GM23248 (cell line): ENCODE measurements at regions not wholly inside any gene's neighbourhood (a gene's known extent, or its start where the extent isn't known, plus 50 kb on each side); places are given as distances from the start of the nearest gene placed in this dataset.

ENCODE experiments used
- DNase-seq: peaks from one replicate; pipeline ENCODE4 v3.0.0-alpha.2; 2015
- H2AFZ ChIP-seq: fragments of 200-600 bp; sonication (generic); 2 replicates; pipeline ENCODE4 v1.6.1; 2016; ENCODE audit warnings: antibody characterized with exemption
- H3F3A ChIP-seq: fragments of 200-600 bp; sonication (generic); 2 replicates; pipeline ENCODE4 v1.6.1; 2016; ENCODE audit warnings: mild to moderate bottlenecking, antibody characterized with exemption, mixed run types; ENCODE audit not compliant: insufficient read depth
- H3K27ac ChIP-seq: fragments of 200-600 bp; sonication (generic); 2 replicates; pipeline ENCODE4 v1.5.1; 2016; ENCODE audit warnings: mild to moderate bottlenecking
- H3K27me3 ChIP-seq: fragments of 200-600 bp; sonication (generic); replicated peaks from 2 replicates; pipeline ENCODE4 v1.6.1; 2016; ENCODE audit warnings: mild to moderate bottlenecking; ENCODE audit not compliant: insufficient read depth
- H3K36me3 ChIP-seq: fragments of 200-600 bp; sonication (generic); 2 replicates; pipeline ENCODE4 v1.6.1; 2016; ENCODE audit warnings: low read depth, mild to moderate bottlenecking
- H3K4me1 ChIP-seq: fragments of 200-600 bp; sonication (generic); 2 replicates; pipeline ENCODE4 v1.6.1; 2016; ENCODE audit warnings: mild to moderate bottlenecking; ENCODE audit not compliant: insufficient read depth
- H3K4me2 ChIP-seq: fragments of 200-600 bp; sonication (generic); one replicate; pipeline ENCODE4 v1.6.1; 2016; ENCODE audit warnings: mild to moderate bottlenecking; ENCODE audit not compliant: unreplicated experiment
- H3K4me3 ChIP-seq: fragments of 200-600 bp; sonication (generic); 2 replicates; pipeline ENCODE4 v1.5.1; 2016; ENCODE audit warnings: mild to moderate bottlenecking
- H3K79me2 ChIP-seq: fragments of 200-600 bp; sonication (generic); 2 replicates; pipeline ENCODE4 v1.6.1; 2016; ENCODE audit warnings: mild to moderate bottlenecking; ENCODE audit not compliant: insufficient read depth
- H3K9ac ChIP-seq: fragments of 200-600 bp; sonication (generic); 2 replicates; pipeline ENCODE4 v1.6.1; 2016; ENCODE audit warnings: mild to moderate bottlenecking
- H3K9me2 ChIP-seq: fragments of 200-600 bp; sonication (generic); 2 replicates; pipeline ENCODE4 v1.6.1; 2016; ENCODE audit warnings: mixed run types, mild to moderate bottlenecking, moderate library complexity; ENCODE audit not compliant: insufficient read depth
- H3K9me3 ChIP-seq: fragments of 200-600 bp; sonication (generic); one replicate; pipeline ENCODE4 v1.6.1; 2017; ENCODE audit warnings: low read depth
- H4K20me1 ChIP-seq: fragments of 200-600 bp; sonication (generic); 2 replicates; pipeline ENCODE4 v1.6.0; 2016; ENCODE audit not compliant: insufficient read depth
- EZH2 ChIP-seq: fragments of 200-600 bp; sonication (generic); IDR thresholded peaks from 2 replicates; pipeline ENCODE4 v1.6.1; 2018; ENCODE audit warnings: antibody characterized with exemption, mild to moderate bottlenecking; ENCODE audit not compliant: insufficient read depth, poor library complexity, severe bottlenecking
- EZH2phosphoT487 ChIP-seq: fragments of 200-600 bp; sonication (generic); IDR thresholded peaks from 2 replicates; pipeline ENCODE4 v1.6.1; 2018; ENCODE audit warnings: antibody characterized with exemption, moderate library complexity, mild to moderate bottlenecking, low read depth; ENCODE audit not compliant: insufficient read depth
- WGBS, 2 experiments: methylation state at CpG; one replicate each; pipeline ENCODE4 v1.1.6; 2015 to 2017; ENCODE audit warnings: low lambda C conversion rate in 2 of 2, low coverage in 1 of 2; ENCODE audit errors: missing lambda C conversion rate in 2 of 2; 5-methylcytosine and 5-hydroxymethylcytosine counted together
- in situ Hi-C: fragments of 300-500 bp; cut with MboI; formaldehyde crosslinking; loops from 2 replicates; pipeline ENCODE4 v1.15.0; 2020

GRCh38 chr5:122222580-122222979 lies 89.5 kb upstream of the SNCAIP start:
- Histone ChIP-seq H3K9ac (no peak overlapping the region), H3K9me3 (no peaks in the 10 kb centered on the region), H3F3A (no peaks in the 10 kb centered on the region), H3K4me2 (no peak overlapping the region), H3K36me3 (no peaks in the 10 kb centered on the region), H3K27ac (no peak overlapping the region), H2AFZ (no peak overlapping the region), H3K27me3 (no peaks in the 10 kb centered on the region), H4K20me1 (no peaks in the 10 kb centered on the region), H3K9me2 (no peaks in the 10 kb centered on the region), H3K4me1 (no peaks in the 10 kb centered on the region), H3K4me3 (no peak overlapping the region), H3K79me2 (no peaks in the 10 kb centered on the region)
- in situ Hi-C loops, result no loop called here
- 65 to 70% methylated on average over 6 of the region's 6 CpGs for WGBS, 2 experiments
- TF ChIP-seq EZH2 (no peak), EZH2phosphoT487 (no peak)
- DNase-seq, result no peak

- no peaks in the 10 kb centered on the region for H3K27me3 ChIP-seq
- no peaks in the 10 kb centered on the region for H3K79me2 ChIP-seq
- H4K20me1 ChIP-seq, result no peaks in the 10 kb centered on the region
- no peaks in the 10 kb centered on the region for H3K9me3 ChIP-seq
- 61 to 63% methylated on average over 11 of the region's 11 CpGs for WGBS, 2 experiments
- DNase-seq, result no peak
- no peak overlapping the region for H3K9ac ChIP-seq
- H3K4me1 ChIP-seq, result no peaks in the 10 kb centered on the region
- no peak overlapping the region for H3K4me3 ChIP-seq
- H3K9me2 ChIP-seq, result no peaks in the 10 kb centered on the region
- H2AFZ ChIP-seq, result no peak overlapping the region
- in situ Hi-C loops, result no loop called here
- TF ChIP-seq EZH2, result no peak
- no peak for TF ChIP-seq EZH2phosphoT487
- H3K27ac ChIP-seq, result no peak overlapping the region
- H3F3A ChIP-seq, result no peaks in the 10 kb centered on the region
- no peak overlapping the region for H3K4me2 ChIP-seq
- no peaks in the 10 kb centered on the region for H3K36me3 ChIP-seq
Measured at GRCh38 chr5:122228728-122229392, 83.2 kb upstream of the SNCAIP start.

GRCh38 chr5:122229551-122229950 lies 82.5 kb upstream of the SNCAIP start:
- no peaks in the 10 kb centered on the region for H3K27me3 ChIP-seq
- TF ChIP-seq EZH2phosphoT487 (no peak), EZH2 (no peak)
- in situ Hi-C loops, result no loop called here
- no peak overlapping the region for H3K27ac ChIP-seq
- no peaks in the 10 kb centered on the region for H3K36me3 ChIP-seq
- no peaks in the 10 kb centered on the region for H3K4me1 ChIP-seq
- H3K4me3 ChIP-seq, result no peak overlapping the region
- DNase-seq, result no peak
- no peaks in the 10 kb centered on the region for H3K79me2 ChIP-seq
- no peaks in the 10 kb centered on the region for H3K9me2 ChIP-seq
- H3K4me2 ChIP-seq, result no peak overlapping the region
- no peaks in the 10 kb centered on the region for H4K20me1 ChIP-seq
- WGBS, 2 experiments, result 40 to 41% methylated on average over 5 of the region's 5 CpGs
- H2AFZ ChIP-seq, result no peak overlapping the region
- H3K9me3 ChIP-seq, result no peaks in the 10 kb centered on the region
- H3K9ac ChIP-seq, result no peak overlapping the region
- no peaks in the 10 kb centered on the region for H3F3A ChIP-seq

- Histone ChIP-seq H3K9me3 (no peaks in the 10 kb centered on the region), H2AFZ (no peak overlapping the region), H4K20me1 (no peaks in the 10 kb centered on the region), H3K27me3 (no peaks in the 10 kb centered on the region), H3K36me3 (no peaks in the 10 kb centered on the region), H3K79me2 (no peaks in the 10 kb centered on the region), H3K4me3 (no peak overlapping the region), H3K27ac (no peak overlapping the region), H3K4me1 (no peaks in the 10 kb centered on the region), H3F3A (no peaks in the 10 kb centered on the region), H3K9me2 (no peaks in the 10 kb centered on the region), H3K4me2 (no peak overlapping the region), H3K9ac (no peak overlapping the region)
- DNase-seq, result peak; percentile 39
- TF ChIP-seq EZH2phosphoT487 (no peak), EZH2 (no peak)
- in situ Hi-C loops, result no loop called here
- WGBS, 2 experiments, result 32 to 41% methylated on average over 2 of the region's 2 CpGs
Measured at GRCh38 chr5:122236270-122237040, 75.6 kb upstream of the SNCAIP start.
